Activated CD8-positive, alpha-beta memory T cell treated with anti-CD3 and anti-CD28 coated beads, Interleukin-2, amount 50 U/mL, for 4 hours (primary cell): ENCODE measurements at regions not wholly inside any gene's neighbourhood (a gene's known extent, or its start where the extent isn't known, plus 50 kb on each side); places are given as distances from the start of the nearest gene placed in this dataset.

ENCODE experiments used
- DNase-seq: peaks from one replicate; pipeline ENCODE4 v3.0.0-alpha.2; 2020

GRCh38 chrX:124529786-124530185 lies 183.4 kb downstream of the SH2D1A start:
- no peak for DNase-seq

DNA sequence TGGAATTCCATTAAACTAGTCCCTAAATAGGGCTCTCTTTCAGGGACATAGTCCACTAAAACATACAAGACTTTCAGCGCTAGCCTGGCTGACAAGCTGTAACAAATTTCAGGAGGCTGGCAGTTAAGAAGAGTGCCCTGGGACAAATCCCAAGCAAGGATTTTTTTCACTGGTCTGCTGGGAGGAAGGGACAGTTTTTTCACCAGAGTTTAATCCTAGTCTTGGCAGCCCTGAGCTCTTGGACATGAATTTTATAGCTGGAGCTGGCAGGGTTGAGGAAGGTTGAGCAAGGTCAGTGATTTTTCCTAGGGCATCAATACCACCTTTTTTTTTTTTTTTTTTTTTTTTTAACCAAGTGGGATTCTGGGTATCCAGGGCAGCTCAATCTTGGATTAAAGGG lies 184.4 kb downstream of the SH2D1A start:
- DNase-seq, result no peak

- no peak for DNase-seq
These were observed 188.2 kb downstream of the SH2D1A start for GRCh38 chrX:124534536-124534935.

DNA sequence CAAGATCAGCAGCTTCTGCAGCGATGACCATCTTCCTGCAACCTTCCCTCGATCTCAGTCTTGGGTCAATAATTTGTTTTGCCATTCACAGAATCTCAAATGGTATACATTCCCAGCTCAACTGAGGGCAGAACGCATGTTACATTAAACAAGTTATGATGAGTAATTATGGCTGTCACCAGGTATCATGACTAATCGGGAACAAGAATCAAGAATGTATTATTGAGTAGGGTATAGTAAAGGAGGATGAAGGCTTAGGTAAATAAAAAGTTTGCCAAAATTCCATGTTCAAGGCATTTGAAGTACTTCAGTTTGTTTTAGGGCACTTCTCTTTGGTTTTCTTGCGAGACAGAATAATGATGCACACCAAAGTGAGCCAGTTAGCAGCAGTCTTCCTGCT lies 194.1 kb downstream of the SH2D1A start:
- DNase-seq, result no peak

GRCh38 chrX:124548571-124548970 lies 202.2 kb downstream of the SH2D1A start:
- DNase-seq, result no peak

DNA sequence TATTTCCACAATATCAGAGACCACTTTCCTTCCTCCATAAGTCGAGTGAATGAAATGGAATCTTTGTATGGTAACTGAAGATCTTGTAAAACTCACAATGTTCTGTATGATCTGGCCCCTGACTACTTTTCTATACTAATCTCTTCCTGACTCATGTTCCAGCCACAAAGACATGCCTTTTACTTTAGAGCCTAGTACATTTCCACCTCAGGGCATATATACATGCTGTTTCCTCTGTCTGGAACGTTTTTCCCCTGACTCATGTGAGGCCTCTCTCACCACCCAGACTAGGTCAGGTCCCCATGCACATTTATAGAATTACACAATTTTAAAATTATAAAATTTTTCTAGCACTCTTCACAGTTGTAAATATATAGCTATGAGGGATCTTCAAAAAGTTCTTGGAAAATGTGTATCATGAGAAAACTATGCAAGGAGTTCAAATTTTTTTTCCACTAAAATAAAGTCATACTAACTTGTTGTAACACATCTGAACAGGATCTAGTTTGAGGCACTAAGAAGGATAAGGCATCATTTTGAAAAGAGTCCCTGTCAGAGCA lies 208.8 kb downstream of the SH2D1A start:
- DNase-seq, result no peak

GRCh38 chrX:124557976-124558375 lies 211.6 kb downstream of the SH2D1A start:
- DNase-seq, result no peak

DNA sequence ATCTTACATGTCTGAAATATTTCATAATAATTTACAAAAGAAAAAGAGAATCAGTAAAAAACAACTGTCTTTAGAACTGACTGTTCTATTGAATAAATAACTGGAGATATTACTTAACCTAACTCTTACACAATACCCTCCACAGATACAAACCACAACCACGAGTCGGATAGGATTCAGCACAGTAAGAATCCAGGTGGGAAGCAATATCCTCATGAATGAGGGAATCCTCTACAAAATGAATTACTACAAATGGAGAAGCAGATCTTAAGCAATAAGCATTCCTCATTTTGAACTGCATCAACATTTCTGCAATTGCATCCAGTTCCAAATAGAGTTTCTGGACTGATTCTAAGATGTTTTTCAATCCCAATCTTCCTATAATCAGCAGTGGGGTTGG lies 227.1 kb downstream of the SH2D1A start:
- DNase-seq, result no peak

DNA sequence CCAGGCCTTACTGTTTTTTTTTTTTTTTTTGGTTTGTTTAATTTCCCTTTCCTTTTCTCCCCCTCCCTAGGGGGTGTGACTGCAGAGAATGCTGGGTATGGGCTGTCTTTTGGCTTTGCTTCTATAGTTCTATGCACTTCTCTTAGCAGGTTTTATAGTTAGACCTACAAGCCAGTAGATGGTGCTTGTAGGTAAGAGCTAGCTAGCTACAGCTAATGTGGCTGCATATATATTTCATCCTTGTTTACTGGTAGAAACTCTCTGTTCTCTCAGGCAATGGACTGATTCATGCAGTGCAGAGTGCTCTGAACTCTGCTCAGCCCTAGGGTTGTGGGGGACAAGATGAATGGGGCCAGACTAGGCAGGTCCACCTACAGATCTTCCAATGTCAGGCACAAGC lies 246.4 kb downstream of the SH2D1A start:
- no peak for DNase-seq

DNA sequence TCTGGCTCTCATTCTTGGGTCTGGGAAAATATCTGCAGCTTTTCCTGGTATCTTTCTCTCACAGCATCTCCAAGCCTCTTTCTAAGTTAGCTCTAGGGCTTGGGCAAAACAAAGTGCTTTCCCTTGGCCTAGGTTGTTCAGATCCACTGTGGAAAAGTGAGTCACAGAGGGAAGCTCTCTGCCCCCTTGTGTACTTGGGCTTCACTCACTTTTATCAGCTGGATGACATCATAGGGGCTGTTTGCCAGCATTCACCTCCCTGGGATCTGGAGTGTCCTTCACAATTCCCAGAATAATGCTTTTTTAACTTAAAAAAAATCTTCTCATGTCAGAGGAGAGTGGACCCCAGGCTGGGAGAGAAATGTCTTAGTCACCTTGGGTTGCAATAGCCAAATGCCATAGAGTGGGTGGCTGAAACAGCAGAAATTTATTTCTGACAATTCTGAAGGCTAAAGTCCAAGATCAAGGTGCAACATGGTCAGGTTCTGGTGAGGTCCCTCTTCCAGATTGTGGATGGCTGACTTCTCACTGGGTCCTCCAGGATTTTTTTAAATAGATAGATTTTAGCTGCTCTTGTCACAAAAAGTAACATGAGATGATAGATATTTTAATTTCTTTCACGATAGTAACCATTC lies 247.8 kb downstream of the SH2D1A start:
- DNase-seq, result no peak

DNA sequence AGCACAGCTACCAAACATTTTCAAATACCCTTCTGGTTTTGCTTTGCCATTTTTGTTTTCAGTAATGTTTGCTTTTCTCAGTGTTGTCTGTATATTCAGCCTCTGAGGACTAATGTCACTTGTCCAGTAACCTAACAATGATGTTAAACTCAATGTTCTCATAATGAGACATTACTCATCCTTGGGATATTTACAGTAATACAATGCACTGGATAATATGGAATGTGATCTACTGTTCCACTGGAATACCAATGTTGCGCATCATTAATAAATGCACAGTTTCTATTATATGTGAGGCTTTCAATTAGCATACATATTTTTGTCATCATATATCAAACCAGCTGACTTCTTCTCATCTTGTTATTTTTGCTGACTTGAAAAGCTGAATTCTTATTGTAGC lies 259.1 kb downstream of the SH2D1A start:
- DNase-seq, result no peak

DNA sequence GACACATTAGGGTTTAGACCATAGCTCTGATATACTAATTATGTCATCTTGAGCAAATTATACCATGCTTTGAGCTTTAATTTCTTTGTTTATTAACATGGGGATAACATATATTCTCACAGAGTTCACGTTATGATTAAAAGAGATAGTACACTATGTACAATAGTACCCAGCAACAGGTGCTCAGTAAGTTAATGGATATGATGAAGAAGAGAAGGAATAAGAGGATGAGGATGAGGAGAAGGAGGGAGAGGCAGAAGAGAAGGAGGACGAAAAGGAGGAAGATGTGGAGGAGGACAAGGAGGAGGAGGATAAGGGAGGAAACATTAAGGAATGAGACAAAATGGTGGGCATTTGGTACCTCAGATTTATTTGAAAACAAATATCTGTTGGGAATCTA lies 260.4 kb downstream of the SH2D1A start:
- DNase-seq, result no peak

DNA sequence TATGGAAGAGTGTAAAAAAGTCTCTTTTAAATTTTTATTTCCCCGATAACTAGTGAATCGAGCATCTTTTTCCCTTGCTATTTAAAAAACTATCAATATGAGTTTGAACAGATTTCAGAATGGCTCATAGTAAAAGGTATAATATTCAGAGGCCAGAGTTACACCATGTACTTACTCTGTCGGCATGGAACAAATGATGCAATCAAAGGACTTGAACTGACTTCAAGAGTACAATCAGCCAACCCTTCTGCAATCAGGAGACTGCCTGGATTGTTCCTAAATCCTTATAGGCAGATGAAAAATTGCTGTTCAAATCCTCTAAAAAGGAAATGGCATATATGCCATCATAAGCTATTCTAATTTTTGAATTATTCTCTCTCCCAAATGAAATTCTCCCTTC lies 273.3 kb downstream of the SH2D1A start:
- DNase-seq, result no peak

DNA sequence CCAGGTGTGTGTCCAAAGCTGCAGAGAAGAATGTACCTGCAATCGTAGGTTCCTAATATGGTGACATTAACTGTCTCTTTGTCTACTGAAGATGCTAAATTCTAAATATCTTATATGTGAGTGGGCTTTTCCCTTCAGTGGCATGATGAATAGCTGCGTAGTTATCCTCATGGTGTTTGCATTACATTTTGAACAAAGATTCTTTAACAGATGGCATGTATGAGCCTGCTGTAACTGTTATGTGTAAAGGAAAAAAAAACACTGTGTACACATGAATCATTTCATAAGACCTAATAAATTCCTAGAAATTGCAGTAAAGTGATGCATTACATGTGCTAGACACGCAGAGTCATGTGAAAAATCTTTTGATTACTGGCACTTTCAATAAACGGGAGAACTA lies 288.0 kb downstream of the SH2D1A start:
- no peak for DNase-seq

- no peak for DNase-seq
These were observed 295.6 kb downstream of the SH2D1A start for GRCh38 chrX:124641737-124642491.

DNA sequence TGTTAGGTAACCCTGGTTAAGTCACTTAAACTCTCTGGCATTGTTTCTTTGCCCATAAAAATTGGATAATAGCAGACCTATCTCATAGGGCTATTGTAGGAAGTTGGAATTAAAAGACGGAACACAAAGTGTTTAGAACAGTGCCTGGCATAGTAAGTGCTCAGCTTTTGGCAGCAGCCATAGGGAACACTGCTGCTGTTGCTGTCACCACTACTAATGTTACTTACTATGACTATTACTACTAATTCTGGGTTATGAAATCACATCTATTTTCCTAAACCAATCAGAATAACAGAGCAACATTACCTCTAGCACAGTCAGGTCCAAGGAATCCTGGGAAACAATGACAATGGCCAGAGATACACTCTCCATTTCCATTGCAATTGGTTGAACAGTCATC lies 300.0 kb downstream of the SH2D1A start:
- DNase-seq, result no peak

- DNase-seq, result no peak
These were observed 304.7 kb downstream of the SH2D1A start for GRCh38 chrX:124651031-124651430.

DNA sequence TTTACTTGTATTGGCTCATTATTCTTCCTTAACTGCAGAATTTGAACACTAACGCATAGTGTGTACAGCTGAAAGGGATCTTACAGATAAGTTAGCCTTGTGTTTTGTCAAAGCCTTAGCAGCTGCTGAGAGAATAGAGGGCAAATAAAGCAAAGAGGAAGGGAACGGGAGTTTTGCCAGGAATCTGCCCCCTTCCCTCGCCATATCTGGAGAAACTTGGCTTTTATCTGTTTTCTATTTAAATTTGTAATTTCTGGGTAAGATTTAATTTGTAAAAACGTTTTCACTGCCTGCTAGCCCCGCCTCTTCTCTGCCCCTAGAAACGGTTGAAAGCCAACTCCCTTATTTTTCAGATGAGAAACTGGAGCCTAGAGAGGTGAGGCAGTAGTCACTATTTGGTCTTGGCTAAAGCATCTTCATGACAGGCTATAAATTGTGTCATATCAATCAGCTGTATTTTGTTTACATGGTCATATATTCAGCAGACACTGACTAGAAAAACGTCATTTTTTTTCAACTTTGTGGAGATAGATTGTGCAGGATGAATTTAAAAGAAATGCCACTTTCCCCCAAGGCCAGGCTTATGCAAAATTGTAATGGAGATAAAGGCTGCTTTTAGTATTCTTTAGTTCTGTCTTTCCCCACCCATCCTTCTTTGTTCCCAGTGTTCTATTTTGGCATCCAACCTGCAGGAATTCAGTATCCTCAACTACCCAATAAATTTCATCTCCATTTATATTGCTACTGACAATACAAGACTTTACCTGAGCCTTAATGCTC lies 319.4 kb downstream of the SH2D1A start:
- DNase-seq, result no peak

GRCh38 chrX:124679199-124679598 lies 332.8 kb downstream of the SH2D1A start:
- DNase-seq, result no peak

GRCh38 chrX:124680287-124680686 lies 333.9 kb downstream of the SH2D1A start:
- no peak for DNase-seq

GRCh38 chrX:124690495-124690894 lies 344.1 kb downstream of the SH2D1A start:
- no peak for DNase-seq

- DNase-seq, result no peak
These were observed 353.5 kb downstream of the SH2D1A start for GRCh38 chrX:124699876-124700275.

GRCh38 chrX:124717537-124717936 lies 371.2 kb downstream of the SH2D1A start:
- DNase-seq, result no peak

- DNase-seq, result no peak
These were observed 372.7 kb downstream of the SH2D1A start for GRCh38 chrX:124719060-124719459.
